ENCODE measurements at regions not wholly inside any gene's neighbourhood (a gene's known extent, or its start where the extent isn't known, plus 50 kb on each side); places are given as distances from the start of the nearest gene placed in this dataset.

- no peaks in the 10 kb centered on the region for H3K4me1 ChIP-seq (ENCODE audit: control insufficient read depth, insufficient read depth, low read length)
- no peaks in the 10 kb centered on the region for H3K9me3 ChIP-seq (replicated peaks; ENCODE audit: low read length)
- no peak overlapping the region for H3K9ac ChIP-seq (ENCODE audit: low read depth, low read length)
- peaks cover 53% of the 10 kb centered on the region for H3K27me3 ChIP-seq (ENCODE audit: control insufficient read depth, insufficient read depth, low read length)
- no peak overlapping the region for H3K4me3 ChIP-seq (ENCODE audit: low read length)
- no peaks in the 10 kb centered on the region for H3K36me3 ChIP-seq (ENCODE audit: insufficient read depth, low read length)
- H3K4me2 ChIP-seq (ENCODE audit: low read length) = no peak overlapping the region
Observed at GRCh38 chr20:63134201-63134612, 81.7 kb downstream of the YTHDF1 start.

- Histone ChIP-seq H3K27me3 (ENCODE audit: control insufficient read depth, insufficient read depth, low read length) (peaks cover 53% of the 10 kb centered on the region), H3K4me1 (ENCODE audit: control insufficient read depth, insufficient read depth, low read length) (no peaks in the 10 kb centered on the region)
Observed at GRCh38 chr20:63133481-63134091, 82.3 kb downstream of the YTHDF1 start.

GRCh38 chr20:63132715-63133471 lies 83.0 kb downstream of the YTHDF1 start:
- H3K27me3 ChIP-seq (ENCODE audit: control insufficient read depth, insufficient read depth, low read length) = peaks cover 54% of the 10 kb centered on the region

More at GRCh38 chr20:63133481-63134091, 82.3 kb downstream of the YTHDF1 start:
- H3K36me3 ChIP-seq (ENCODE audit: insufficient read depth, low read length) = no peaks in the 10 kb centered on the region
- H3K9me3 ChIP-seq (replicated peaks; ENCODE audit: low read length) = no peaks in the 10 kb centered on the region
- H3K4me2 ChIP-seq (ENCODE audit: low read length) = no peak overlapping the region
- H3K9ac ChIP-seq (ENCODE audit: low read depth, low read length) = no peak overlapping the region
- no peak overlapping the region for H3K4me3 ChIP-seq (ENCODE audit: low read length)

GRCh38 chr20:63132131-63132714 lies 83.7 kb downstream of the YTHDF1 start:
- Histone ChIP-seq H3K4me1 (ENCODE audit: control insufficient read depth, insufficient read depth, low read length) (no peaks in the 10 kb centered on the region), H3K4me2 (ENCODE audit: low read length) (no peak overlapping the region), H3K27me3 (ENCODE audit: control insufficient read depth, insufficient read depth, low read length) (peaks cover 55% of the 10 kb centered on the region), H3K36me3 (ENCODE audit: insufficient read depth, low read length) (no peaks in the 10 kb centered on the region), H3K4me3 (ENCODE audit: low read length) (no peak overlapping the region), H3K9me3 (replicated peaks; ENCODE audit: low read length) (no peaks in the 10 kb centered on the region), H3K9ac (ENCODE audit: low read depth, low read length) (no peak overlapping the region)

More at GRCh38 chr20:63132715-63133471, 83.0 kb downstream of the YTHDF1 start:
- H3K4me2 ChIP-seq (ENCODE audit: low read length) = no peak overlapping the region
- H3K4me1 ChIP-seq (ENCODE audit: control insufficient read depth, insufficient read depth, low read length) = no peaks in the 10 kb centered on the region
- H3K9ac ChIP-seq (ENCODE audit: low read depth, low read length) = no peak overlapping the region
- no peak overlapping the region for H3K4me3 ChIP-seq (ENCODE audit: low read length)
- no peaks in the 10 kb centered on the region for H3K36me3 ChIP-seq (ENCODE audit: insufficient read depth, low read length)
- H3K9me3 ChIP-seq (replicated peaks; ENCODE audit: low read length) = no peaks in the 10 kb centered on the region

- H3K9me3 ChIP-seq (replicated peaks; ENCODE audit: low read length) = no peaks in the 10 kb centered on the region
Observed at GRCh38 chr20:63130658-63131577, 85.0 kb downstream of the YTHDF1 start.

GRCh38 chr20:63129991-63130657 lies 85.8 kb downstream of the YTHDF1 start:
- Histone ChIP-seq H3K27me3 (ENCODE audit: control insufficient read depth, insufficient read depth, low read length) (peaks cover 73% of the 10 kb centered on the region), H3K4me2 (ENCODE audit: low read length) (no peak overlapping the region), H3K9me3 (replicated peaks; ENCODE audit: low read length) (no peaks in the 10 kb centered on the region), H3K9ac (ENCODE audit: low read depth, low read length) (no peak overlapping the region), H3K4me3 (ENCODE audit: low read length) (no peak overlapping the region), H3K4me1 (ENCODE audit: control insufficient read depth, insufficient read depth, low read length) (no peaks in the 10 kb centered on the region), H3K36me3 (ENCODE audit: insufficient read depth, low read length) (no peaks in the 10 kb centered on the region)

More at GRCh38 chr20:63130658-63131577, 85.0 kb downstream of the YTHDF1 start:
- H3K9ac ChIP-seq (ENCODE audit: low read depth, low read length) = no peak overlapping the region
- peaks cover 65% of the 10 kb centered on the region for H3K27me3 ChIP-seq (ENCODE audit: control insufficient read depth, insufficient read depth, low read length)
- no peak overlapping the region for H3K4me2 ChIP-seq (ENCODE audit: low read length)
- H3K4me1 ChIP-seq (ENCODE audit: control insufficient read depth, insufficient read depth, low read length) = no peaks in the 10 kb centered on the region
- no peaks in the 10 kb centered on the region for H3K36me3 ChIP-seq (ENCODE audit: insufficient read depth, low read length)
- no peak overlapping the region for H3K4me3 ChIP-seq (ENCODE audit: low read length)

GRCh38 chr20:63129376-63129965 lies 86.5 kb downstream of the YTHDF1 start:
- H3K4me2 ChIP-seq (ENCODE audit: low read length) = no peak overlapping the region
- no peaks in the 10 kb centered on the region for H3K4me1 ChIP-seq (ENCODE audit: control insufficient read depth, insufficient read depth, low read length)
- H3K9ac ChIP-seq (ENCODE audit: low read depth, low read length) = no peak overlapping the region
- peaks cover 77% of the 10 kb centered on the region for H3K27me3 ChIP-seq (ENCODE audit: control insufficient read depth, insufficient read depth, low read length)
- H3K36me3 ChIP-seq (ENCODE audit: insufficient read depth, low read length) = no peaks in the 10 kb centered on the region
- H3K9me3 ChIP-seq (replicated peaks; ENCODE audit: low read length) = no peaks in the 10 kb centered on the region
- no peak overlapping the region for H3K4me3 ChIP-seq (ENCODE audit: low read length)

- H3K9ac ChIP-seq (ENCODE audit: low read depth, low read length) = no peak overlapping the region
- no peaks in the 10 kb centered on the region for H3K4me1 ChIP-seq (ENCODE audit: control insufficient read depth, insufficient read depth, low read length)
- no peaks in the 10 kb centered on the region for H3K36me3 ChIP-seq (ENCODE audit: insufficient read depth, low read length)
- H3K9me3 ChIP-seq (replicated peaks; ENCODE audit: low read length) = no peaks in the 10 kb centered on the region
- no peak overlapping the region for H3K4me3 ChIP-seq (ENCODE audit: low read length)
- no peak overlapping the region for H3K4me2 ChIP-seq (ENCODE audit: low read length)
- peaks cover 77% of the 10 kb centered on the region for H3K27me3 ChIP-seq (ENCODE audit: control insufficient read depth, insufficient read depth, low read length)
Observed at GRCh38 chr20:63128956-63129355, 87.0 kb downstream of the YTHDF1 start.

GRCh38 chr20:63128367-63128766 lies 87.6 kb downstream of the YTHDF1 start:
- peaks cover 77% of the 10 kb centered on the region for H3K27me3 ChIP-seq (ENCODE audit: control insufficient read depth, insufficient read depth, low read length)
- H3K9ac ChIP-seq (ENCODE audit: low read depth, low read length) = no peak overlapping the region

GRCh38 chr20:63127700-63128364 lies 88.1 kb downstream of the YTHDF1 start:
- no peak overlapping the region for H3K9ac ChIP-seq (ENCODE audit: low read depth, low read length)

More at GRCh38 chr20:63128367-63128766, 87.6 kb downstream of the YTHDF1 start:
- H3K36me3 ChIP-seq (ENCODE audit: insufficient read depth, low read length) = no peaks in the 10 kb centered on the region
- H3K4me1 ChIP-seq (ENCODE audit: control insufficient read depth, insufficient read depth, low read length) = no peaks in the 10 kb centered on the region
- H3K9me3 ChIP-seq (replicated peaks; ENCODE audit: low read length) = no peaks in the 10 kb centered on the region
- H3K4me3 ChIP-seq (ENCODE audit: low read length) = no peak overlapping the region
- H3K4me2 ChIP-seq (ENCODE audit: low read length) = no peak overlapping the region

More at GRCh38 chr20:63127700-63128364, 88.1 kb downstream of the YTHDF1 start:
- H3K27me3 ChIP-seq (ENCODE audit: control insufficient read depth, insufficient read depth, low read length) = peaks cover 77% of the 10 kb centered on the region
- no peaks in the 10 kb centered on the region for H3K4me1 ChIP-seq (ENCODE audit: control insufficient read depth, insufficient read depth, low read length)
- H3K36me3 ChIP-seq (ENCODE audit: insufficient read depth, low read length) = no peaks in the 10 kb centered on the region
- no peaks in the 10 kb centered on the region for H3K9me3 ChIP-seq (replicated peaks; ENCODE audit: low read length)
- no peak overlapping the region for H3K4me2 ChIP-seq (ENCODE audit: low read length)
- H3K4me3 ChIP-seq (ENCODE audit: low read length) = no peak overlapping the region

All from skeletal muscle satellite cell (primary cell).